HFFc6 (cell line): ENCODE measurements at regions not wholly inside any gene's neighbourhood (a gene's known extent, or its start where the extent isn't known, plus 50 kb on each side); places are given as distances from the start of the nearest gene placed in this dataset.
"Not testable (repeated sequence)": the region's sequence is repeated elsewhere in the genome, so short reads cannot be mapped to it uniquely, and the experiment has no call there.

Experiments
- DNase-seq: peaks from one replicate; pipeline ENCODE4 v3.0.0-alpha.2; 2018
- H3K27ac Mint-ChIP-seq: 2 replicates; pipeline ENCODE4 v1.8.0; 2020; ENCODE audit warnings: mild to moderate bottlenecking, mixed read lengths
- H3K27me3 Mint-ChIP-seq: 2 replicates; pipeline ENCODE4 v1.8.0; 2021; ENCODE audit warnings: mild to moderate bottlenecking, moderate library complexity, mixed read lengths; ENCODE audit not compliant: insufficient read depth
- H3K36me3 Mint-ChIP-seq: 2 replicates; pipeline ENCODE4 v1.8.0; 2021; ENCODE audit warnings: low read depth, mixed read lengths
- H3K4me1 Mint-ChIP-seq: 2 replicates; pipeline ENCODE4 v1.8.0; 2020; ENCODE audit warnings: low read depth, mixed read lengths
- H3K4me3 Mint-ChIP-seq: 2 replicates; pipeline ENCODE4 v1.8.0; 2020; ENCODE audit warnings: mild to moderate bottlenecking, moderate library complexity, mixed read lengths
- H3K9me3 Mint-ChIP-seq: 2 replicates; pipeline ENCODE4 v1.8.0; 2020; ENCODE audit warnings: mild to moderate bottlenecking, mixed read lengths
- TF ChIP-seq, protein P1 (sequence below): fragments of 200-600 bp; sonication (generic); IDR thresholded peaks from 2 replicates; pipeline ENCODE4 v1.5.0; 2021; ENCODE audit warnings: antibody characterized with exemption, mild to moderate bottlenecking

DNA sequence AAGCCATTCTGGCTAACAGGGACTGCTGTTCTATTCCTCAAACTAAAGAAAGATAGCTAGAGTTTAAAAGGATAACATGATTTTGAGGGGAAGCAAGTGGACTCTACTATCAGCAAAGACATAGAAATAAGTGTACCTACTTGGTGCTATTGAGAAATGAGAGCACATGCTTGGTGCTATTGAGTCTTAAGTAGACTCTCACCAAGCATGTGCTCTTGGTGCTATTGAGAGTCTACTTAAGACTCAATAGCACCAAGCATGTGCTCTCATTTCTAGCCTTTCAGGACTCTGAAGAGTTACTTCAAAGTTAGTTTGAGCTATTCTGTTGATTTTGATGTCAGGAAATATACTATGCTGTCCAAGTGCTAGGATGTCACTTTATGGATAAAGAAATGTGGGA is 733.0 kb upstream of the ZWINT start:
- no peaks in the 10 kb centered on the region for H3K4me1 Mint-ChIP-seq
- no peaks in the 10 kb centered on the region for H3K27me3 Mint-ChIP-seq
- H3K4me3 Mint-ChIP-seq: no peak overlapping the region
- H3K36me3 Mint-ChIP-seq: no peaks in the 10 kb centered on the region
- DNase-seq: no peak
- TF ChIP-seq, protein P1, sequence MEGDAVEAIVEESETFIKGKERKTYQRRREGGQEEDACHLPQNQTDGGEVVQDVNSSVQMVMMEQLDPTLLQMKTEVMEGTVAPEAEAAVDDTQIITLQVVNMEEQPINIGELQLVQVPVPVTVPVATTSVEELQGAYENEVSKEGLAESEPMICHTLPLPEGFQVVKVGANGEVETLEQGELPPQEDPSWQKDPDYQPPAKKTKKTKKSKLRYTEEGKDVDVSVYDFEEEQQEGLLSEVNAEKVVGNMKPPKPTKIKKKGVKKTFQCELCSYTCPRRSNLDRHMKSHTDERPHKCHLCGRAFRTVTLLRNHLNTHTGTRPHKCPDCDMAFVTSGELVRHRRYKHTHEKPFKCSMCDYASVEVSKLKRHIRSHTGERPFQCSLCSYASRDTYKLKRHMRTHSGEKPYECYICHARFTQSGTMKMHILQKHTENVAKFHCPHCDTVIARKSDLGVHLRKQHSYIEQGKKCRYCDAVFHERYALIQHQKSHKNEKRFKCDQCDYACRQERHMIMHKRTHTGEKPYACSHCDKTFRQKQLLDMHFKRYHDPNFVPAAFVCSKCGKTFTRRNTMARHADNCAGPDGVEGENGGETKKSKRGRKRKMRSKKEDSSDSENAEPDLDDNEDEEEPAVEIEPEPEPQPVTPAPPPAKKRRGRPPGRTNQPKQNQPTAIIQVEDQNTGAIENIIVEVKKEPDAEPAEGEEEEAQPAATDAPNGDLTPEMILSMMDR: no peak
- no peak overlapping the region for H3K27ac Mint-ChIP-seq
- peaks cover 15% of the 10 kb centered on the region for H3K9me3 Mint-ChIP-seq

DNA sequence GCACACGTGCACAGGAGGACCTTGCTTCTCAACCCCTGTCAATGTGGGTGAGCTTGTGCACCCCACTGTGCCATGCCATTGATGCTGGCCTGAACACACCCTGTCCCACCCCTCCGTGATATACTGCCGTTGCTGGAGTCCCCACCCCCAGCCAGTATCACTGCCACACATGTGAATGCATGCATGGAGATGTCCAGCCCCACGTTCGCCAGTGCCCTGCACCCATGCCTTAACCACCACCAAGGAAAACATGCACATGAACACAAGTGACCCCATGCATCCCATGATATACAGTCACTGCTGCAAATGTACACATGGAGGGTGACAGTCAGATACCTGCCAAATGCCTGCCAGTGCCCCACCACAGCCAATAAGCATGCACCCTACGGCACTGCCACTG is 692.5 kb upstream of the ZWINT start:
- Mint-ChIP-seq H3K36me3 (peaks cover 4% of the 10 kb centered on the region; the same call in 1 of the 2 replicates), H3K9me3 (peaks cover 45% of the 10 kb centered on the region), H3K4me1 (no peaks in the 10 kb centered on the region), H3K27me3 (no peaks in the 10 kb centered on the region), H3K27ac (no peak overlapping the region), H3K4me3 (no peak overlapping the region)
- TF ChIP-seq, protein P1: no peak
- DNase-seq: no peak

DNA sequence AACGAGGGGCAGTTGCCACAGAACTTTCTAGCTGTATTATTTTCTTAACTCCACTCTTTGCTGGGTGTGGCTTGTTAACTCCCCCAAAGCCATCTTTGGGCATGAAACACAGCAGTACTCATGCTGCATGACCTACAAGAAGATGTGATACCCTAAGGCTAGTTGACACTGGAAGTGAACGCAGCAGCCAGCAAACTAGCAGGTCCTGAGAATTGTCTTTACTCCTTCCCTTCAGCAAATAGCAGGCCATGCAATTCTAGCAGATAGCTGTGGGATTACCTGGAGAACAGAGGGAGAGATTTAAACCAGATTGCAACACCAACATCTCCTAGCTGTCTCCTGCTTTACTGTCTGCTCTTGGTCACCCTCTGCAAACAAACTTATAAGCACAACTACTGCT is 688.0 kb upstream of the ZWINT start:
- H3K27ac Mint-ChIP-seq: no peak overlapping the region
- H3K9me3 Mint-ChIP-seq: peaks cover 18% of the 10 kb centered on the region
- TF ChIP-seq, protein P1: no peak
- no peaks in the 10 kb centered on the region for H3K27me3 Mint-ChIP-seq
- DNase-seq: no peak
- H3K4me3 Mint-ChIP-seq: no peak overlapping the region
- no peaks in the 10 kb centered on the region for H3K4me1 Mint-ChIP-seq
- H3K36me3 Mint-ChIP-seq: peaks cover 4% of the 10 kb centered on the region; the same call in 1 of the 2 replicates

DNA sequence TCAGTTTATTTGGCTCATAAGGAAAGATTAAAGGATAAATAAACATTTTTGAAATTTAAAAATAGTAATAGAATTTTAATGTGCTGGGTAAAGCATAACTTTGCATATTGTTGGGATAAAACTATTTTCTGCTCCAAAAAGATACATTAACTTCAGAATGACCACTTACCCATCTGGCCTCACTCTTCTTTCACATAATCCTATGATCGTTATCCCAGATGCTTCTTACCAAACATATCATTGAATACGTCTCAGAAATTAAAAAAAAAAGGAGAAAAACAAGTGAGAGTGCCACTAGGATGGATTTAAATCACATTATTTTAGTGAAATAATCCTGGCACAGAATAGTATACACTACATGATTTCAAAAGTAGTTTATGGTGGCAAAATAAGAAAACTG is 677.5 kb upstream of the ZWINT start:
- TF ChIP-seq, protein P1: no peak
- DNase-seq: no peak
- H3K4me1 Mint-ChIP-seq: no peaks in the 10 kb centered on the region
- no peak overlapping the region for H3K27ac Mint-ChIP-seq
- no peaks in the 10 kb centered on the region for H3K36me3 Mint-ChIP-seq
- H3K9me3 Mint-ChIP-seq: peaks cover 4% of the 10 kb centered on the region
- no peak overlapping the region for H3K4me3 Mint-ChIP-seq
- no peaks in the 10 kb centered on the region; the same call in 1 of the 2 replicates for H3K27me3 Mint-ChIP-seq

DNA sequence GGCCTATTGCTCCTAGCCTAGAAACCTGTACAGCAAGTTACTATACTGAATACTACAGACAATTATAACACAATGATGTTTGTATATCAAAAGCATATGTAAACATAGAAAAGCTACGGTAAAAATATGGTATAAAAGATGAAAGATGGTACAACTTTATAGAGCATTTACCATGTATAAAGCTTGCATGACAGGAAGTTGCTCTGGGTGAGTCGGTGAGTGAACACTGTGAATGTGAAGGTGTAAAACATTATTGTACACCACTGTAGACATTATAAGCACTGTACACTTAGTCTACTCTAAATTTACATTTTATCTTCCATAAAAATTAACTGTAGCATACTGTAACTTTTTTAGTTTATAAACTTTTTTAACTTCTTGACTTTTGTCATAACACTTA is 674.3 kb upstream of the ZWINT start:
- H3K4me3 Mint-ChIP-seq: no peak overlapping the region
- TF ChIP-seq, protein P1: no peak
- no peaks in the 10 kb centered on the region for H3K27me3 Mint-ChIP-seq
- no peak overlapping the region for H3K27ac Mint-ChIP-seq
- H3K4me1 Mint-ChIP-seq: no peaks in the 10 kb centered on the region
- no peak for DNase-seq
- H3K36me3 Mint-ChIP-seq: peaks cover 5% of the 10 kb centered on the region
- H3K9me3 Mint-ChIP-seq: peaks cover 28% of the 10 kb centered on the region

DNA sequence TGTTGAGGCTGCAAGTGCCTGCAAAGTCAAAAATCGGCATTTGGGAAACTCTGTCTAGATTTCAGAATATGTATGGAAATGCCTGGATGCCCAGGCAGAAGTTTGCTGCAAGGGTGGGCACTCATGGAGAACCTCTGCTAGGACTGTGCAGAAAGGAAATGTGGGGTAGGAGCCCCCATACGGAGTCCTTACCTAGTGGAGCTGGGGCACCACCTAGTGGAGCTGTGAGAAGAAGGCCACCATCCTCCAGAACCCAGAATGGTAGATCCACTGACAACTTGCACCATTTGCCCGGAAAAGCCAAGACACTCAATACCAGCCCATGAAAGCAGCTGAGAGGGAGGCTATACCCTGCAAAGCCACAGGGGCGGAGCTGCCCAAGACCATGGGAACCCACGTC is 671.2 kb upstream of the ZWINT start:
- H3K36me3 Mint-ChIP-seq, DNase-seq, H3K27ac Mint-ChIP-seq, H3K27me3 Mint-ChIP-seq, H3K4me1 Mint-ChIP-seq, H3K4me3 Mint-ChIP-seq: not testable (repeated sequence)
- H3K9me3 Mint-ChIP-seq: peaks cover 35% of the 10 kb centered on the region
